ENCODE measurements at regions not wholly inside any gene's neighbourhood (a gene's known extent, or its start where the extent isn't known, plus 50 kb on each side); places are given as distances from the start of the nearest gene placed in this dataset.

GRCh38 chr17:77498791-77499698 lies 358.3 kb downstream of the SEC14L1 start:
- TF ChIP-seq CTCF (IDR thresholded peaks at IDR 0.05) = no peak
- TF ChIP-seq POLR2A (IDR thresholded peaks at IDR 0.05) = no peak

Data from breast epithelium (tissue), 3 donors.